PC-9 (cell line): ENCODE measurements at regions not wholly inside any gene's neighbourhood (a gene's known extent, or its start where the extent isn't known, plus 50 kb on each side); places are given as distances from the start of the nearest gene placed in this dataset.

Experiments used
- BruUV-seq: library from RNA; stranded (reverse); fragments of 400-500 nt; replicated peaks from 2 replicates; lab custom pipeline; 2021; lab: Mats Ljungman, UMichigan
- CTCF ChIA-PET: fragments of 300-600 bp; sonication (Branson Sonifier 250); formaldehyde crosslinking; loops from one replicate; lab custom pipeline; 2022; ENCODE audit warnings: antibody characterized with exemption; lab: Charles Lee
- POLR2A ChIA-PET: fragments of 300-600 bp; sonication (Branson Sonifier 250); formaldehyde crosslinking; loops from one replicate; lab custom pipeline; 2022; ENCODE audit warnings: antibody characterized with exemption; ENCODE audit not compliant: unreplicated experiment; lab: Charles Lee
- DNase-seq, 2 experiments: peaks; one replicate each; pipeline versions ENCODE4 v3.0.0 to v3.0.0-alpha.2; 2015 to 2022; ENCODE audit warnings: mixed read lengths in 1 of 2
- H2AFZ ChIP-seq: fragments of 200-600 bp; sonication (generic); 2 replicates; pipeline ENCODE4 v1.8.1; 2017; ENCODE audit warnings: antibody characterized with exemption
- H3F3A ChIP-seq: fragments of 200-600 bp; sonication (generic); 2 replicates; pipeline ENCODE4 v1.8.1; 2017; ENCODE audit warnings: antibody characterized with exemption, mild to moderate bottlenecking, low read depth; ENCODE audit not compliant: insufficient read depth
- H3K27ac ChIP-seq: fragments of 200-600 bp; sonication (generic); 2 replicates; pipeline ENCODE4 v1.6.1; 2016; ENCODE audit warnings: mixed run types
- H3K27me3 ChIP-seq: fragments of 200-600 bp; sonication (generic); 2 replicates; pipeline ENCODE4 v1.6.1; 2016; ENCODE audit warnings: low read depth, mixed run types; ENCODE audit not compliant: insufficient read depth
- H3K36me3 ChIP-seq: fragments of 200-600 bp; sonication (generic); 2 replicates; pipeline ENCODE4 v1.6.1; 2016; ENCODE audit warnings: low read depth, mixed run types
- H3K4me1 ChIP-seq: fragments of 200-600 bp; sonication (generic); replicated peaks from 2 replicates; pipeline ENCODE4 v1.6.1; 2016; ENCODE audit warnings: mixed run types; ENCODE audit not compliant: insufficient read depth
- H3K4me2 ChIP-seq: fragments of 200-600 bp; sonication (generic); 2 replicates; pipeline ENCODE4 v1.6.1; 2017; ENCODE audit warnings: mixed run types
- H3K4me3 ChIP-seq: fragments of 200-600 bp; sonication (generic); 2 replicates; pipeline ENCODE4 v1.6.1; 2016; ENCODE audit warnings: mixed run types
- H3K79me2 ChIP-seq: fragments of 200-600 bp; sonication (generic); 2 replicates; pipeline ENCODE4 v1.6.1; 2017; ENCODE audit warnings: low read depth, mixed run types
- H3K9me2 ChIP-seq: fragments of 200-600 bp; sonication (generic); 2 replicates; pipeline ENCODE4 v1.8.1; 2017; ENCODE audit warnings: mild to moderate bottlenecking; ENCODE audit not compliant: insufficient read depth
- H3K9me3 ChIP-seq: fragments of 200-600 bp; sonication (generic); 2 replicates; pipeline ENCODE4 v1.8.1; 2016; ENCODE audit warnings: low read depth; ENCODE audit not compliant: insufficient read depth
- H4K20me1 ChIP-seq: fragments of 200-600 bp; sonication (generic); 2 replicates; pipeline ENCODE4 v1.8.1; 2017; ENCODE audit not compliant: insufficient read depth
- EZH2 ChIP-seq: fragments of 200-600 bp; sonication (generic); IDR thresholded peaks from 2 replicates; pipeline ENCODE4 v1.8.0; 2017; ENCODE audit warnings: antibody characterized with exemption, low read depth
- intact Hi-C: fragments of 100-400 bp; cut with micrococcal nuclease; formaldehyde crosslinking; loops from one replicate; pipeline ENCODE4 v1.10.0; 2022; ENCODE audit not compliant: unreplicated experiment
- TF ChIP-seq, protein P1 (sequence below): fragments of 200-600 bp; sonication (generic); conservative IDR thresholded peaks from 2 replicates; pipeline ENCODE4 v1.6.1; 2017; ENCODE audit warnings: mixed run types, antibody characterized with exemption, mild to moderate bottlenecking, moderate library complexity

DNA sequence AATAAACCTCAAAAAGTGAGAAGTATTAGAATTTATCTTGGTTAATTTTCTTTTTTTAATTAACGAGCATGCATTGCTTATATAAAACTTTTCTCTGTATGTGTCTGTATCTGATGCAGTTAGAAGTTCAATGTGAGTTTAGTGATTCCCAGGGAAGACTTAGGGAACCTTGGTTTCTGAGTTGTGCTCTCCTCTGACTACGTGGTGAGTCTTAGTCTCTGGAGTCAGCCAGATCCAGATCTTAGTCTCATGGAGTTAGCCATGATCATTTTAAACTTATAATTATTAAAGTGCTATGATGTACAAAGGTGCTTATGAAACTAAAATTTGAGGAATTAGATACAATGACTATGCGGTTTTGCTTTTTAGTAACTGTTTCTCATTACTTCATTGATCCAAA is 285.3 kb upstream of the DMRT1 start:
- Histone ChIP-seq H3K4me2 (no peak overlapping the region), H3K9me2 (no peaks in the 10 kb centered on the region), H3K27me3 (no peaks in the 10 kb centered on the region), H4K20me1 (no peaks in the 10 kb centered on the region), H2AFZ (no peak overlapping the region), H3K79me2 (no peaks in the 10 kb centered on the region), H3K4me1 (peaks cover 4% of the 10 kb centered on the region; the same call in 1 of the 2 replicates), H3K27ac (no peak overlapping the region), H3F3A (peaks cover 7% of the 10 kb centered on the region; the same call in 1 of the 2 replicates), H3K4me3 (no peak overlapping the region), H3K36me3 (no peaks in the 10 kb centered on the region), H3K9me3 (no peaks in the 10 kb centered on the region)
- no TSS peak for BruUV-seq
- ChIA-PET POLR2A (interaction anchor here (0.7 kb wide), 1 partner anchor 149 kb away, joined by 3 read pairs; no protein-coding TSS in a partner anchor), CTCF (no interaction called here)
- intact Hi-C loops: loop anchor here (5.0 kb wide), 1 partner anchor 139 kb away; no protein-coding TSS in a partner anchor
- DNase-seq: no peak
- TF ChIP-seq, protein P1, sequence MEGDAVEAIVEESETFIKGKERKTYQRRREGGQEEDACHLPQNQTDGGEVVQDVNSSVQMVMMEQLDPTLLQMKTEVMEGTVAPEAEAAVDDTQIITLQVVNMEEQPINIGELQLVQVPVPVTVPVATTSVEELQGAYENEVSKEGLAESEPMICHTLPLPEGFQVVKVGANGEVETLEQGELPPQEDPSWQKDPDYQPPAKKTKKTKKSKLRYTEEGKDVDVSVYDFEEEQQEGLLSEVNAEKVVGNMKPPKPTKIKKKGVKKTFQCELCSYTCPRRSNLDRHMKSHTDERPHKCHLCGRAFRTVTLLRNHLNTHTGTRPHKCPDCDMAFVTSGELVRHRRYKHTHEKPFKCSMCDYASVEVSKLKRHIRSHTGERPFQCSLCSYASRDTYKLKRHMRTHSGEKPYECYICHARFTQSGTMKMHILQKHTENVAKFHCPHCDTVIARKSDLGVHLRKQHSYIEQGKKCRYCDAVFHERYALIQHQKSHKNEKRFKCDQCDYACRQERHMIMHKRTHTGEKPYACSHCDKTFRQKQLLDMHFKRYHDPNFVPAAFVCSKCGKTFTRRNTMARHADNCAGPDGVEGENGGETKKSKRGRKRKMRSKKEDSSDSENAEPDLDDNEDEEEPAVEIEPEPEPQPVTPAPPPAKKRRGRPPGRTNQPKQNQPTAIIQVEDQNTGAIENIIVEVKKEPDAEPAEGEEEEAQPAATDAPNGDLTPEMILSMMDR: no peak
- TF ChIP-seq EZH2: no peak

DNA sequence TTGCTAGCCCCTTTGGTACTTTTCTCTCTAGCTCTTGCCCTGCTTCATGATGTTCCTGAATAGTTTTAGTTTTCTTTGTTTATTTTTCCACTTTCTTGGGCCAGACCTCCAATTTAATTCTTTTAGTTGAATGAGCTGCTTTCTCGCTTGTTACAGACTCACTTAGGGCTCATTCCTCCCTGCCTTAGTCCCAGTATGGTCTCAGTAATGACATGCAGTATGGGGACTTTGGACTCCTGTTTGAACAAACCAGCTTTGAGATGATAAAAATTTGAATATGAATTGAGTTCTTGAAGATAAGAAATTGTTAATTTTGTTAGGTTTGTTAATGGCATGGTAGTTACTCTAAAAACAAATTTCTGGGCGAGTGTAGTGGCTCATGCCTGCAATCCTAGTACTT is 284.8 kb upstream of the DMRT1 start:
- no peaks in the 10 kb centered on the region for H3K27me3 ChIP-seq
- no peaks in the 10 kb centered on the region for H3K79me2 ChIP-seq
- H2AFZ ChIP-seq: no peak overlapping the region
- no peak overlapping the region for H3K27ac ChIP-seq
- ChIA-PET CTCF (no interaction called here), POLR2A (interaction anchor here (0.7 kb wide), 1 partner anchor 149 kb away, joined by 3 read pairs; no protein-coding TSS in a partner anchor)
- H3F3A ChIP-seq: peaks cover 7% of the 10 kb centered on the region; the same call in 1 of the 2 replicates
- H3K4me1 ChIP-seq: peaks cover 4% of the 10 kb centered on the region; the same call in 1 of the 2 replicates
- H3K9me3 ChIP-seq: no peaks in the 10 kb centered on the region
- no peaks in the 10 kb centered on the region for H3K9me2 ChIP-seq
- no peak overlapping the region for H3K4me3 ChIP-seq
- no peak overlapping the region for H3K4me2 ChIP-seq
- H3K36me3 ChIP-seq: no peaks in the 10 kb centered on the region
- intact Hi-C loops: loop anchor here (5.0 kb wide), 1 partner anchor 139 kb away; no protein-coding TSS in a partner anchor
- no peak for DNase-seq
- no peak for TF ChIP-seq EZH2
- TF ChIP-seq, protein P1: no peak
- no TSS peak for BruUV-seq
- H4K20me1 ChIP-seq: no peaks in the 10 kb centered on the region

DNA sequence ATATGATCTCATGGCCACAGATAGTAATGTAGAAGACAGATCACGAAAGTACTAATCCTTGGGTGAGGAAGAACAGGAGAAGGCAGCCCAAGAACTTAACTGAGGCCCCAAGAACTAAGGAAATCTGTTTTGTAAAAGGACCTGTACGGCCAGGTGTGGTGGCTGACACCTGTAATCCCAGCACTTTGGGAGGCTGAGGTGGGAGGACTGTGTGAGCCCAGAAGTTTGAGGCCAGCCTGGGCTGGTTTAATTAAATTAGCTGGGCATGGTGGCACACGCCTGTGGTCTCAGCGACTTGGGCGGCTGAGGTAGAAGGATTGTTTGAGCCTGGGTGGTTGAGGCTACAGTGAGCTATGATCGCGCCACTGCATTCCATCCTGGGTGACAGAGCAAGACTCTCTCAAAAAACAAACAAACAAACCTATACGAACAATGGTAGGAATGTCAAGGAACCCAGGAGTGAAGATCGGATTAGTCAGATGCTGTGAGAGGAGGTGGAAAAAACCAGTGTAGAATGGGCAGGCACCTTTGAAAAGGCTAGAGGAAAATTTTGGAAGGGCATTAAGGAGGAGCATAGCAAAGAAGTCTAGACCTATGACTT is 283.8 kb upstream of the DMRT1 start:
- no peak overlapping the region for H3K4me3 ChIP-seq
- TF ChIP-seq, protein P1: no peak
- TF ChIP-seq EZH2: no peak
- H3K27ac ChIP-seq: peak overlapping the region; percentile 59; the same call in 1 of the 2 replicates
- no peaks in the 10 kb centered on the region for H3K9me3 ChIP-seq
- H3K4me1 ChIP-seq: peaks cover 4% of the 10 kb centered on the region; the same call in 1 of the 2 replicates
- CTCF ChIA-PET: interaction anchor here (0.6 kb wide), 1 partner anchor 101 kb away, joined by 3 read pairs; no protein-coding TSS in a partner anchor
- H3K27me3 ChIP-seq: no peaks in the 10 kb centered on the region
- H2AFZ ChIP-seq: no peak overlapping the region
- H3F3A ChIP-seq: peaks cover 7% of the 10 kb centered on the region; the same call in 1 of the 2 replicates
- H3K4me2 ChIP-seq: no peak overlapping the region
- peak; percentile 58 to 85 for DNase-seq
- POLR2A ChIA-PET: interaction anchor here (0.6 to 0.9 kb wide), 2 partner anchors 16 to 80 kb away, joined by 3 to 6 read pairs; no protein-coding TSS in a partner anchor
- no peaks in the 10 kb centered on the region for H4K20me1 ChIP-seq
- intact Hi-C loops: loop anchor here (5.0 kb wide), 1 partner anchor 140 kb away; no protein-coding TSS in a partner anchor
- no peaks in the 10 kb centered on the region for H3K36me3 ChIP-seq
- no TSS peak for BruUV-seq
- H3K79me2 ChIP-seq: no peaks in the 10 kb centered on the region
- no peaks in the 10 kb centered on the region for H3K9me2 ChIP-seq
